GM12891 (cell line): ENCODE measurements at regions not wholly inside any gene's neighbourhood (a gene's known extent, or its start where the extent isn't known, plus 50 kb on each side); places are given as distances from the start of the nearest gene placed in this dataset.

Experiments used
- POLR2A ChIP-seq: IDR thresholded peaks from 2 replicates; pipeline ENCODE4 v1.6.1; 2011; ENCODE audit warnings: low read depth, low read length, control low read depth
- POLR2AphosphoS5 ChIP-seq: IDR thresholded peaks from 2 replicates; pipeline ENCODE4 v1.6.1; 2011; ENCODE audit warnings: low read depth, low read length, control low read depth
- SPI1 ChIP-seq: IDR thresholded peaks from 2 replicates; pipeline ENCODE4 v1.6.1; 2011; ENCODE audit warnings: low read depth, low read length, control low read depth
- TAF1 ChIP-seq: IDR thresholded peaks from 2 replicates; pipeline ENCODE4 v1.6.1; 2011; ENCODE audit warnings: low read depth, low read length, control low read depth

- TF ChIP-seq POLR2A: no peak
- TF ChIP-seq POLR2AphosphoS5: no peak
- no peak for TF ChIP-seq TAF1
- TF ChIP-seq SPI1: no peak
These were observed 400.8 kb upstream of the CNTN3 start for GRCh38 chr3:75015280-75015679.
